Kidney (tissue), 13 donors: ENCODE measurements at regions not wholly inside any gene's neighbourhood (a gene's known extent, or its start where the extent isn't known, plus 50 kb on each side); places are given as distances from the start of the nearest gene placed in this dataset.

Experiments used
- DNase-seq, 5 donors: peaks; one replicate each; pipeline ENCODE4 v3.0.0-alpha.2; 2013 to 2020
- FAIRE-seq: peaks from 2 replicates; lab custom pipeline; 2012; peaks lifted over from hg19 to GRCh38; lab: Jason Lieb, UNC
- H3K27ac ChIP-seq, 2 donors: one replicate each; pipeline ENCODE4 v1.7.0; 2013; ENCODE audit warnings: low read depth in 2 of 2, low read length in 2 of 2, inconsistent platforms in 1 of 2
- H3K27me3 ChIP-seq: one replicate; pipeline ENCODE4 v1.7.1; 2013; ENCODE audit warnings: low read length, inconsistent platforms; ENCODE audit not compliant: control insufficient read depth, insufficient read depth
- H3K36me3 ChIP-seq, 3 donors: one replicate each; pipeline versions ENCODE4 v1.7.0 to v1.7.1; 2013; ENCODE audit warnings: low read length in 3 of 3, control low read depth in 1 of 3, inconsistent platforms in 1 of 3; ENCODE audit not compliant: insufficient read depth in 3 of 3, control insufficient read depth in 2 of 3
- H3K4me1 ChIP-seq, 3 donors: one replicate each; pipeline versions ENCODE4 v1.7.0 to v1.7.1; 2013; ENCODE audit warnings: low read length in 3 of 3, inconsistent platforms in 1 of 3, low read depth in 1 of 3; ENCODE audit not compliant: control insufficient read depth in 2 of 3, insufficient read depth in 2 of 3
- H3K4me3 ChIP-seq, 3 donors: one replicate each; pipeline versions ENCODE4 v1.7.0 to v1.8.1; 2013; ENCODE audit warnings: low read length in 3 of 3, control low read depth in 1 of 3, inconsistent platforms in 1 of 3
- H3K9ac ChIP-seq, 3 donors: one replicate each; pipeline versions ENCODE4 v1.7.0 to v1.7.1; 2013; ENCODE audit warnings: low read length in 3 of 3, control low read depth in 1 of 3, inconsistent platforms in 1 of 3
- H3K9me3 ChIP-seq, 3 donors: one replicate each; pipeline versions ENCODE4 v1.7.0 to v1.7.1; 2013; ENCODE audit warnings: low read length in 3 of 3, control low read depth in 1 of 3, inconsistent platforms in 1 of 3; ENCODE audit not compliant: control insufficient read depth in 2 of 3, insufficient read depth in 1 of 3
- CTCF ChIP-seq: IDR thresholded peaks from 3 replicates; pipeline ENCODE4 v1.5.1; 2012; ENCODE audit warnings: mild to moderate bottlenecking, moderate library complexity, borderline replicate concordance; ENCODE audit not compliant: insufficient read depth; ENCODE audit errors: extremely low read depth
- intact Hi-C: fragments of 100-400 bp; cut with DNase I; formaldehyde crosslinking; loops from one replicate; pipeline ENCODE4 v1.11.1; 2022
- donor health status: control.
- donor health status: control.
- donor health status: control.
- donor health status: control.
- donor health status: control.
- donor health status: DM: yes; HTN: yes; CAD: no.
- donor health status: Normal renal cell carcinoma (clear cell type).

DNA sequence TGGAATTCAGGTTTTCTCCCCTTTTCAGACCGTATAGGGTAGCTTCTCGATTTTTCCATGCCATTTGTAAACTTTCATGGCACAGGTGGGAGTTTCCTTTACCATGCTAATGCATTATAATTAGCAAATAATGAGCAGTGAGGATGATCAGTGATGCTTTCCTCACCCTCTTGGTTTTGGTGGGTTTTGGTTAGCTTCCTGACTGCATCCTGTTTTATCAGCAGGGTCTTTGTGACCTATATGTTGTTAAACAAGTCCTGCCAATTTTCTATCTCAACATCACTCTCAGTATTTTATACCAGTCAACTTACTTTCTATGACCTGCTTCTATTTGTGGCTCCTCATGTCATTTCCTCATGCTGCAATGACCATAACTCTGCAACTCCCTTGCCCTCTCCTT lies 1345.1 kb downstream of the NCAM2 start:
- no peak for DNase-seq
- H3K9me3 ChIP-seq = peaks cover 0 to 2% (median 0%) of the 10 kb centered on the region in 3 donors
- no peak overlapping the region for H3K27ac ChIP-seq
- H3K36me3 ChIP-seq = no peaks in the 10 kb centered on the region
- no peaks in the 10 kb centered on the region for H3K4me1 ChIP-seq
- TF ChIP-seq CTCF = no peak
- no peaks in the 10 kb centered on the region for H3K27me3 ChIP-seq
- intact Hi-C loops = no loop called here
- no peak for FAIRE-seq
- H3K4me3 ChIP-seq = no peak overlapping the region
- H3K9ac ChIP-seq = no peak overlapping the region

- DNase-seq = no peak
- Histone ChIP-seq H3K4me1 (no peaks in the 10 kb centered on the region), H3K4me3 (no peak overlapping the region), H3K27ac (no peak overlapping the region), H3K9me3 (peaks cover 0 to 2% (median 0%) of the 10 kb centered on the region in 3 donors), H3K36me3 (no peaks in the 10 kb centered on the region), H3K27me3 (no peaks in the 10 kb centered on the region), H3K9ac (no peak overlapping the region)
- intact Hi-C loops = no loop called here
- FAIRE-seq = no peak
- no peak for TF ChIP-seq CTCF
Observed at GRCh38 chr21:22343721-22344120, 1345.5 kb downstream of the NCAM2 start.

GRCh38 chr21:22345624-22346023 lies 1347.4 kb downstream of the NCAM2 start:
- no peak overlapping the region for H3K4me3 ChIP-seq
- H3K27ac ChIP-seq = no peak overlapping the region
- FAIRE-seq (no peak), DNase-seq (peak in 1 of 5 donors; percentile 2)
- H3K9ac ChIP-seq = no peak overlapping the region
- intact Hi-C loops = no loop called here
- no peaks in the 10 kb centered on the region for H3K4me1 ChIP-seq
- peaks cover 0 to 2% (median 2%) of the 10 kb centered on the region in 3 donors for H3K9me3 ChIP-seq
- no peaks in the 10 kb centered on the region for H3K36me3 ChIP-seq
- H3K27me3 ChIP-seq = no peaks in the 10 kb centered on the region
- TF ChIP-seq CTCF = no peak

GRCh38 chr21:22346576-22346975 lies 1348.4 kb downstream of the NCAM2 start:
- intact Hi-C loops = no loop called here
- FAIRE-seq = no peak

More at GRCh38 chr21:22346576-22346975, 1348.4 kb downstream of the NCAM2 start:
- Histone ChIP-seq H3K9me3 (peaks cover 0 to 2% (median 2%) of the 10 kb centered on the region in 3 donors), H3K36me3 (no peaks in the 10 kb centered on the region), H3K27me3 (no peaks in the 10 kb centered on the region), H3K4me1 (no peaks in the 10 kb centered on the region), H3K27ac (no peak overlapping the region), H3K9ac (no peak overlapping the region), H3K4me3 (no peak overlapping the region)
- DNase-seq = no peak
- TF ChIP-seq CTCF = no peak
